Pancreas (tissue), 10 donors: ENCODE measurements at regions not wholly inside any gene's neighbourhood (a gene's known extent, or its start where the extent isn't known, plus 50 kb on each side); places are given as distances from the start of the nearest gene placed in this dataset.

ENCODE experiments used
- ATAC-seq, 4 donors: fragments of 200-7000 bp; cut with Tn5 transposase; one replicate each; pipeline versions ENCODE4 v1.8.0 to v1.9.1; 2020; ENCODE audit warnings: mild to moderate bottlenecking in 4 of 4, moderate library complexity in 4 of 4
- DNase-seq, 6 donors: peaks; one replicate each; pipeline ENCODE4 v3.0.0-alpha.2; 2020
- FAIRE-seq: peaks from 2 replicates; lab custom pipeline; 2012; peaks lifted over from hg19 to GRCh38; lab: Jason Lieb, UNC
- H3K27ac ChIP-seq, 4 donors: fragments of 200-600 bp; sonication (generic); 1 replicate in 3 of 4; 2 replicates in 1 of 4; pipeline versions ENCODE4 v1.5.0 to v1.8.0; 2020
- H3K27me3 ChIP-seq, 4 donors: fragments of 200-600 bp; one replicate each; pipeline ENCODE4 v1.8.0; 2021
- H3K36me3 ChIP-seq, 3 donors: fragments of 200-600 bp; sonication (generic) in 1 of 3; one replicate each; pipeline versions ENCODE4 v1.5.0 to v1.8.0; 2020 to 2021
- H3K4me1 ChIP-seq, 3 donors: fragments of 200-600 bp; one replicate each; pipeline ENCODE4 v1.8.0; 2021
- H3K4me3 ChIP-seq, 4 donors: fragments of 200-600 bp; sonication (generic) in 2 of 4; one replicate each; pipeline versions ENCODE4 v1.5.0 to v1.8.0; 2020 to 2021
- H3K9me3 ChIP-seq, 4 donors: fragments of 200-600 bp; one replicate each; pipeline ENCODE4 v1.8.0; 2021
- CTCF ChIP-seq, 4 donors: fragments of 200-600 bp; sonication (generic) in 3 of 4; IDR thresholded peaks; one replicate each; pipeline versions ENCODE4 v1.5.0 to v1.8.0; 2021; ENCODE audit warnings: antibody characterized with exemption in 4 of 4
- WGBS, 2 donors: extraction: QIAGEN DNeasy Blood & Tissue Kit; methylation state at CpG; one replicate each; pipeline ENCODE4 v1.1.7; 2013; 5-methylcytosine and 5-hydroxymethylcytosine counted together
- intact Hi-C, 3 donors: fragments of 100-400 bp; cut with DNase I; formaldehyde crosslinking; loops; one replicate each; pipeline versions ENCODE4 v1.11.1 to v1.14.2; 2022
- donor health status: healthy with polysubstance abuse.
- donor health status: DM: no; HTN: no; CAD: no; lungs with moderate emphysema.
- donor health status: DM: no; HTN: no; CAD: no.
- donor health status: control.
- donor health status: control.
- donor health status: Bipolar disorder and iron deficiency.
- donor health status: DM: yes; HTN: yes; CAD: no.
- donor health status: DM: no; HTN: no; CAD: no.
- donor health status: DM: no; HTN: no; CAD: no.
- donor health status: DM: yes; HTN: yes; CAD: no.

DNA sequence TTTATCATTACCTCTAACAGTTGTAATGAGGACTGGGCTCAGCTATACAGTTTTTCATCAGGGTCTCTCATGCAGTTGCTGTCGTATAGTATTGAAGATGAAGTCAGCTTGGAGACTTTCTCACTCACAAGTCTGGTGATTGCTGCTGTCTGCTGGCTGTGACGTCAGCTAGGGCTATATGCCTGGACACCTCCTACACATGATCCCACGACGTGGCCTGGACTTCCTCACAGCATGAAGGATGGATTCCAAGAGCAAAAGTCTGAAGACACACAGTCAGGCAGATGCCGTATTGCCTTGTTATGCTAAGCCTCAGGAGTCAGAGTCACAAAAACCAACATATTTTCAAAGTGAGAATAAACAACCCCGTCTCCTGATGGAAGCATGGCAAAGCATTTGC is 193.3 kb downstream of the LURAP1L start:
- H3K9me3 ChIP-seq = no peaks in the 10 kb centered on the region
- no peak for DNase-seq

DNA sequence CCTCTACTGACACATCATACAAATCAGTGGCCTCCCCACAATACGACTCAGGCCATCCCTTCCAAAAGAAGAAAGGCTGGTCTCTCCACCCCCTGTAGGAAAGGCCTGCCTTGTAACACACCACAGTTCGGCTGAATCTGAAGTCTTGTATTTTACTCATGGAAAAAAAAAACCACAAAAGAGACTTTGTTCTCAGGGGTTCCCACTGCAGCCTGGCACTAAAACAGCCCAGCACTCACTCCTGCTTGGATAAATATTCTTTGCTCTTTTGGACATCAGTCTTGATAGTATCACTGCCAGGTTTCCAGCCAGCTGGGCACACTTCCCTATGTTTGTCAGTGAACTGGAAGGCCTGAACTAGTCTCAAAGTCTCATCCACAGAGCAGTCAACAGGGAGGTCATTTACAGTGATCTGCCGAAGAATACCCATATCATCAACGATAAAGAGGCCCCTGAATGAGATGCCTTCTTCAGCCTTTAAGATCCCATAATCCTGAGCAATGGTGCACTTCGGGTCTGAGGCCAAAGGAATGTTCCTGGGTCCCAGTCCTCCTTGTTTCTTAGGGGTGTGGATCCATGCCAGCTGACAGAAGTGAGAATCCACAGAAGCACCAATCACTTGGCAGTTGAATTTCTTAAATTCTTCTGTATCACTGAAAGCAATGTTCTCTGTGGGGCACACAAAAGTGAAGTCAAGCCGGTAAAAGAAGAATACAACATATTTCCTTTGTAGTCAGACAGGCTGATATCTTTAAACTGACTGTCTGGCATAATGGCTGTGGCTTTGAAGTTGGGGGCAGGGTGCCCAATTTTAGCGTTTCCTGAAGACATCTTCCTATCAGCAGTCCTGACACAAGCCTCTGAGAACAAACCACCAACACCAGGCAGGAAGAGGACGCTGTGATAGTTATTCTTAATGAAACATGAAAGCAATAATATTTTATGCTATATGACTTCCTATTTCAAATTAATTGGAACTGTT is 198.1 kb downstream of the LURAP1L start:
- H3K27ac ChIP-seq = peak overlapping the region in 1 of 4 donors; percentile 29
- 31 to 36% methylated on average over 8 of the region's 8 CpGs for WGBS, 2 donors
- FAIRE-seq = no peak
- H3K27me3 ChIP-seq = no peaks in the 10 kb centered on the region
- no peaks in the 10 kb centered on the region for H3K36me3 ChIP-seq
- no peak for TF ChIP-seq CTCF (IDR thresholded peaks at IDR 0.05)
- DNase-seq = peak in 2 of 6 donors; percentile 12 to 23
- no peak overlapping the region for H3K4me3 ChIP-seq
- ATAC-seq = peak in 3 of 4 donors; percentile 69 to 80 (median 78)
- intact Hi-C loops = no loop called here
- H3K9me3 ChIP-seq = no peaks in the 10 kb centered on the region
- H3K4me1 ChIP-seq = peaks cover 0 to 4% (median 0%) of the 10 kb centered on the region in 3 donors

More for the DNA sequence above, 193.3 kb downstream of the LURAP1L start:
- no peak for TF ChIP-seq CTCF (IDR thresholded peaks at IDR 0.05)
- FAIRE-seq = no peak
- WGBS, 2 donors = 65 to 80% methylated on average over 6 of the region's 6 CpGs
- Histone ChIP-seq H3K36me3 (no peaks in the 10 kb centered on the region), H3K4me1 (no peaks in the 10 kb centered on the region), H3K4me3 (no peak overlapping the region), H3K27me3 (no peaks in the 10 kb centered on the region), H3K27ac (no peak overlapping the region)
- intact Hi-C loops = no loop called here
- ATAC-seq = no peak

- no peaks in the 10 kb centered on the region for H3K27me3 ChIP-seq
- H3K9me3 ChIP-seq = no peaks in the 10 kb centered on the region
- H3K4me1 ChIP-seq = peaks cover 0 to 4% (median 0%) of the 10 kb centered on the region in 3 donors
- intact Hi-C loops = no loop called here
- DNase-seq (no peak), FAIRE-seq (no peak), ATAC-seq (no peak)
- WGBS, 2 donors = 29 to 38% methylated on average over 1 of the region's 1 CpG
- no peak for TF ChIP-seq CTCF (IDR thresholded peaks at IDR 0.05)
- H3K36me3 ChIP-seq = no peaks in the 10 kb centered on the region
- H3K4me3 ChIP-seq = no peak overlapping the region
- H3K27ac ChIP-seq = no peak overlapping the region
Measured at GRCh38 chr9:12973710-12974109, 198.9 kb downstream of the LURAP1L start.

DNA sequence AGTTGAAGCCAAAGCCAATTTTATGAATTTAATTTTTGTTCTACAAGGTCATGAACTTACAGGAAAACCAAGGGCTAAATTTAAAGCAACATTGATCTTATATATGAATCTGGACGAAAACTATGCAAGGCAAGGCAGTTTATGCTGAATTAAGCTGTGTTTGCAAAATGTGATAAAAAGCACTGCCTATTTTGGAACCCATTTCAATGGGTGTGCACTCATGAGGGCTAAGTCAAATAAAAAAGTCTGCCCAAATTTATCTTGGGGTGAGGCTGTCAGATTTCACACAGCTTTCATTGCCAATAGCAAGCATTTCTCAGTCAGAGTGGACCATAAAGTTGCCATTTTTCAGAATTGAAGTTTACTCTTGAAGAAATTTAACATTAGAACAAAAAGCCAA is 199.9 kb downstream of the LURAP1L start:
- FAIRE-seq (no peak), ATAC-seq (no peak)
- no peak for TF ChIP-seq CTCF (IDR thresholded peaks at IDR 0.05)

DNA sequence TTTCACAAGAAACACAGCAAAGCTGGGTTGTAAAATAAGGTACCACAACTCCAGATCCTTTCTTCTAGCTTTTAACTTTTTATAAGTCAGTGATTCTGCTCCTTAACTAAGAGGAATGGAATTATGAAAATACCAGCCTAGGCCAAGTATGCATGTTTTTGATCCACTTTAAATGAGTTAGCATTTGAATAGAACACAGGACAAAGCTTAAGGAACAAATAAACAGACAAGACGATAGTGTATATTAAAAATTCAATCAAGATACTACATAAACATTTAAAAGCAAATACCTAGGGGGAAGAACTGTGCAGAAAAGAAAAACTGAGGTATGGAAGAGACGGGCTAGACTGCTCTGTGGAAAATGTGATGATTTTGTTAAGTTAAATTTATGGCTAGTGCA is 200.7 kb downstream of the LURAP1L start:
- ATAC-seq (no peak), FAIRE-seq (no peak), DNase-seq (no peak)
- no peaks in the 10 kb centered on the region for H3K9me3 ChIP-seq
- H3K27me3 ChIP-seq = no peaks in the 10 kb centered on the region
- H3K4me1 ChIP-seq = peaks cover 0 to 4% (median 0%) of the 10 kb centered on the region in 3 donors
- no peaks in the 10 kb centered on the region for H3K36me3 ChIP-seq
- H3K4me3 ChIP-seq = no peak overlapping the region
- no peak for TF ChIP-seq CTCF (IDR thresholded peaks at IDR 0.05)
- WGBS, 2 donors = 76 to 78% methylated on average over 2 of the region's 2 CpGs
- H3K27ac ChIP-seq = no peak overlapping the region
- intact Hi-C loops = no loop called here

More for the DNA sequence above, 199.9 kb downstream of the LURAP1L start:
- H3K27ac ChIP-seq = no peak overlapping the region
- no peak overlapping the region for H3K4me3 ChIP-seq
- H3K9me3 ChIP-seq = no peaks in the 10 kb centered on the region
- no peaks in the 10 kb centered on the region for H3K36me3 ChIP-seq
- H3K4me1 ChIP-seq = peaks cover 0 to 4% (median 0%) of the 10 kb centered on the region in 3 donors
- no peaks in the 10 kb centered on the region for H3K27me3 ChIP-seq
- intact Hi-C loops = no loop called here
- 54 to 71% methylated on average over 1 of the region's 1 CpG for WGBS, 2 donors
- DNase-seq = no peak
